SK-N-SH (cell line): ENCODE measurements at regions not wholly inside any gene's neighbourhood (a gene's known extent, or its start where the extent isn't known, plus 50 kb on each side); places are given as distances from the start of the nearest gene placed in this dataset.

Experiments used
- CTCF ChIA-PET: fragments of 300-600, 350-600 bp; formaldehyde crosslinking; extraction: SDS; loops from one replicate; lab custom pipeline; 2021; lab: Yijun Ruan, JAX
- POLR2A ChIA-PET: fragments of 350-600 bp; sonication (Branson Sonifier 250); formaldehyde crosslinking; extraction: SDS; loops from one replicate; lab custom pipeline; 2020; ENCODE audit warnings: antibody characterized with exemption, inconsistent platforms; lab: Yijun Ruan, JAX
- DNase-seq: peaks from one replicate; pipeline ENCODE4 v3.0.0; 2012
- H2AFZ ChIP-seq: fragments of 200-600 bp; sonication (generic); 2 replicates; pipeline ENCODE4 v1.8.1; 2016; ENCODE audit warnings: antibody characterized with exemption, mild to moderate bottlenecking, low read depth
- H3F3A ChIP-seq: fragments of 200-600 bp; sonication (generic); replicated peaks from 2 replicates; pipeline ENCODE3; 2016; ENCODE audit warnings: antibody characterized with exemption, mild to moderate bottlenecking; ENCODE audit not compliant: insufficient read depth
- H3K27ac ChIP-seq, 2 experiments: fragments of 200-500 bp in 1 of 2; fragments of 200-600 bp in 1 of 2; sonication (Bioruptor generic) in 1 of 2; sonication (generic), shearing (Covaris generic) in 1 of 2; 2 replicates each; pipeline versions ENCODE4 v1.5.1 to v1.6.1; 2014 to 2016; ENCODE audit warnings: low read depth in 2 of 2, inconsistent platforms in 1 of 2, low read length in 1 of 2, mild to moderate bottlenecking in 1 of 2, mixed read lengths in 1 of 2
- H3K27me3 ChIP-seq: fragments of 200-600 bp; sonication (generic), shearing (Covaris generic); 2 replicates; pipeline ENCODE4 v1.6.1; 2016; ENCODE audit warnings: mixed run types; ENCODE audit not compliant: insufficient read depth
- H3K36me3 ChIP-seq, 2 experiments: fragments of 200-500 bp in 1 of 2; fragments of 200-600 bp in 1 of 2; sonication (Bioruptor generic) in 1 of 2; sonication (generic) in 1 of 2; replicated peaks in 1 of 2; 2 replicates each; pipeline versions ENCODE3 to v1.5.1; 2014 to 2016; ENCODE audit warnings: low read length in 1 of 2, mild to moderate bottlenecking in 1 of 2; ENCODE audit not compliant: insufficient read depth in 2 of 2, control insufficient read depth in 1 of 2
- H3K4me1 ChIP-seq, 2 experiments: fragments of 200-500 bp in 1 of 2; fragments of 200-600 bp in 1 of 2; sonication (Bioruptor generic) in 1 of 2; sonication (generic), shearing (Covaris generic) in 1 of 2; 2 replicates each; pipeline versions ENCODE4 v1.5.1 to v1.6.1; 2014 to 2016; ENCODE audit warnings: low read depth in 1 of 2, low read length in 1 of 2, mixed run types in 1 of 2; ENCODE audit not compliant: insufficient read depth in 2 of 2, control insufficient read depth in 1 of 2
- H3K4me2 ChIP-seq: fragments of 200-600 bp; sonication (generic), shearing (Covaris generic); 2 replicates; pipeline ENCODE4 v1.6.1; 2017; ENCODE audit warnings: mixed run types
- H3K4me3 ChIP-seq, 2 experiments: fragments of 200-500 bp in 1 of 2; fragments of 200-600 bp in 1 of 2; sonication (Bioruptor generic) in 1 of 2; sonication (generic), shearing (Covaris generic) in 1 of 2; 2 replicates each; pipeline versions ENCODE4 v1.5.1 to v1.8.1; 2014 to 2016; ENCODE audit warnings: low read depth in 2 of 2, inconsistent platforms in 1 of 2, low read length in 1 of 2, mild to moderate bottlenecking in 1 of 2, mixed read lengths in 1 of 2, moderate library complexity in 1 of 2
- H3K79me2 ChIP-seq: fragments of 200-600 bp; sonication (generic); 2 replicates; pipeline ENCODE4 v1.8.1; 2017; ENCODE audit warnings: mild to moderate bottlenecking; ENCODE audit not compliant: insufficient read depth
- H3K9ac ChIP-seq: fragments of 200-600 bp; sonication (generic); 2 replicates; pipeline ENCODE4 v1.6.1; 2017; ENCODE audit warnings: mixed run types
- H3K9me2 ChIP-seq: fragments of 200-600 bp; sonication (generic); 2 replicates; pipeline ENCODE4 v1.6.1; 2017; ENCODE audit warnings: mixed run types
- H3K9me3 ChIP-seq: fragments of 200-600 bp; sonication (generic); 2 replicates; pipeline ENCODE4 v1.6.1; 2017; ENCODE audit warnings: mixed run types, mild to moderate bottlenecking, moderate library complexity
- H4K20me1 ChIP-seq: fragments of 200-600 bp; sonication (generic); 2 replicates; pipeline ENCODE4 v1.6.1; 2017; ENCODE audit warnings: mild to moderate bottlenecking, mixed run types; ENCODE audit not compliant: insufficient read depth
- CHD2 ChIP-seq: fragments of 150-350 bp; IDR thresholded peaks from 2 replicates; pipeline ENCODE4 v1.6.1; 2018; ENCODE audit warnings: low read length; ENCODE audit not compliant: partially characterized antibody
- EZH2phosphoT487 ChIP-seq: fragments of 200-600 bp; sonication (generic); IDR thresholded peaks from 2 replicates; pipeline ENCODE4 v1.6.1; 2017; ENCODE audit warnings: low read depth, mixed run types, mild to moderate bottlenecking, antibody characterized with exemption, moderate library complexity, borderline replicate concordance
- FOXJ3 ChIP-seq: sonication (generic); formaldehyde crosslinking; IDR thresholded peaks from 2 replicates; pipeline ENCODE4 v1.5.1; 2020; ENCODE audit warnings: mild to moderate bottlenecking, missing genetic modification reagents
- FOXM1 ChIP-seq: IDR thresholded peaks from 2 replicates; pipeline ENCODE4 v1.4.0; 2012; ENCODE audit warnings: low read depth, mild to moderate bottlenecking
- GABPA ChIP-seq: IDR thresholded peaks from 2 replicates; pipeline ENCODE4 v1.4.0; 2012; ENCODE audit warnings: low read depth, mild to moderate bottlenecking
- GATA2 ChIP-seq: sonication (generic); formaldehyde crosslinking; IDR thresholded peaks from 2 replicates; pipeline ENCODE4 v1.5.0; 2020; ENCODE audit warnings: mild to moderate bottlenecking, missing genetic modification reagents
- MXI1 ChIP-seq: IDR thresholded peaks from 2 replicates; pipeline ENCODE4 v1.6.1; 2012; ENCODE audit warnings: mild to moderate bottlenecking, low read depth, low read length, improper control_type of control experiment
- NFIC ChIP-seq: IDR thresholded peaks from 2 replicates; pipeline ENCODE4 v1.4.0; 2012; ENCODE audit warnings: borderline replicate concordance
- RAD21 ChIP-seq: IDR thresholded peaks from 2 replicates; pipeline ENCODE4 v1.6.1; 2012; ENCODE audit warnings: mild to moderate bottlenecking, low read length
- RCOR1 ChIP-seq: fragments of 150-350 bp; IDR thresholded peaks from 2 replicates; pipeline ENCODE4 v1.6.1; 2017; ENCODE audit warnings: antibody characterized with exemption, low read length
- RFX5 ChIP-seq: IDR thresholded peaks from 2 replicates; pipeline ENCODE4 v1.6.1; 2012; ENCODE audit warnings: mild to moderate bottlenecking, improper control_type of control experiment, low read length
- SIN3A ChIP-seq: IDR thresholded peaks from 2 replicates; pipeline ENCODE4 v1.6.1; 2012; ENCODE audit warnings: low read depth, mild to moderate bottlenecking, low read length, moderate library complexity, borderline replicate concordance
- SMC3 ChIP-seq: IDR thresholded peaks from 2 replicates; pipeline ENCODE4 v1.6.1; 2012; ENCODE audit warnings: low read depth, low read length, improper control_type of control experiment
- TAF1 ChIP-seq: IDR thresholded peaks from 2 replicates; pipeline ENCODE4 v1.6.1; 2012; ENCODE audit warnings: low read depth, mild to moderate bottlenecking, low read length, moderate library complexity, borderline replicate concordance
- TCF12 ChIP-seq: IDR thresholded peaks from 2 replicates; pipeline ENCODE4 v1.4.0; 2012
- TEAD4 ChIP-seq: IDR thresholded peaks from 2 replicates; pipeline ENCODE4 v1.4.0; 2012; ENCODE audit warnings: mild to moderate bottlenecking, borderline replicate concordance; ENCODE audit not compliant: insufficient read depth
- YY1 ChIP-seq: IDR thresholded peaks from 2 replicates; pipeline ENCODE4 v1.4.0; 2012; ENCODE audit warnings: low read depth, mild to moderate bottlenecking
- WGBS: methylation state at CpG from one replicate; pipeline ENCODE4 v1.1.6; 2017; ENCODE audit warnings: low lambda C conversion rate; 5-methylcytosine and 5-hydroxymethylcytosine counted together
- TF ChIP-seq, protein P1 (sequence below): fragments of 150-350 bp; IDR thresholded peaks from 2 replicates; pipeline ENCODE4 v1.6.1; 2017; ENCODE audit warnings: antibody characterized with exemption, low read length, low read depth, borderline replicate concordance
- TF ChIP-seq, protein P2 (sequence below): fragments of 150-350 bp; IDR thresholded peaks from 2 replicates; pipeline ENCODE4 v1.6.1; 2016; ENCODE audit warnings: mild to moderate bottlenecking, low read depth, low read length
- TF ChIP-seq, protein P3 (sequence below): IDR thresholded peaks from 2 replicates; pipeline ENCODE4 v1.4.0; 2012; ENCODE audit warnings: low read depth, borderline replicate concordance
- TF ChIP-seq, protein P4 (sequence below): IDR thresholded peaks from 2 replicates; pipeline ENCODE4; 2012

DNA sequence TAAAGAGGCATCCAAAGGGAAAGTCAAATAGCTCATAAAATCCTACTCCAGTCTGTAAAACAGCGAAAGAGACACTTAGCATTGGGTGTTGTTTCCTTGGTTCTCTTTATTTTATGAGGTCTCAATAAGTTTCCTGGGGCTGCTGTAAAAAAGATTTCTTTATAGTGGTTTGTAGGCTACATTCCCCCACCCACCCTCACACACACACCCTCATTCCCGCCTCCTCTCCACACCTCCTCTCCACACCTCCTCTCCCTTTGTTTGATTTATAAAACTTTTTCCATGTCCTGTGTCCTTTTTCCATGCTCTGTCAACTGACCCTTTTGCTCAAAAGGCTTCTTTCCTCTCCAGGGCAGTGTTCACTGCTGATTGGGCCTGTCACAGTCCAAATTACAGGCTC is 178.9 kb upstream of the SOX9 start:
- Histone ChIP-seq H3K9me2 (no peaks in the 10 kb centered on the region), H3K4me3 (no peak overlapping the region), H3F3A (no peaks in the 10 kb centered on the region), H2AFZ (no peak overlapping the region), H3K9me3 (no peaks in the 10 kb centered on the region), H3K27ac (no peak overlapping the region), H3K79me2 (no peaks in the 10 kb centered on the region), H3K9ac (no peak overlapping the region), H4K20me1 (no peaks in the 10 kb centered on the region), H3K36me3 (no peaks in the 10 kb centered on the region), H3K27me3 (no peaks in the 10 kb centered on the region), H3K4me2 (no peak overlapping the region), H3K4me1 (no peaks in the 10 kb centered on the region)
- DNase-seq = no peak
- 92% methylated on average over 2 of the region's 2 CpGs for WGBS
- TF ChIP-seq, protein P1, sequence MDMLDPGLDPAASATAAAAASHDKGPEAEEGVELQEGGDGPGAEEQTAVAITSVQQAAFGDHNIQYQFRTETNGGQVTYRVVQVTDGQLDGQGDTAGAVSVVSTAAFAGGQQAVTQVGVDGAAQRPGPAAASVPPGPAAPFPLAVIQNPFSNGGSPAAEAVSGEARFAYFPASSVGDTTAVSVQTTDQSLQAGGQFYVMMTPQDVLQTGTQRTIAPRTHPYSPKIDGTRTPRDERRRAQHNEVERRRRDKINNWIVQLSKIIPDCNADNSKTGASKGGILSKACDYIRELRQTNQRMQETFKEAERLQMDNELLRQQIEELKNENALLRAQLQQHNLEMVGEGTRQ = no peak
- TF ChIP-seq, protein P2, sequence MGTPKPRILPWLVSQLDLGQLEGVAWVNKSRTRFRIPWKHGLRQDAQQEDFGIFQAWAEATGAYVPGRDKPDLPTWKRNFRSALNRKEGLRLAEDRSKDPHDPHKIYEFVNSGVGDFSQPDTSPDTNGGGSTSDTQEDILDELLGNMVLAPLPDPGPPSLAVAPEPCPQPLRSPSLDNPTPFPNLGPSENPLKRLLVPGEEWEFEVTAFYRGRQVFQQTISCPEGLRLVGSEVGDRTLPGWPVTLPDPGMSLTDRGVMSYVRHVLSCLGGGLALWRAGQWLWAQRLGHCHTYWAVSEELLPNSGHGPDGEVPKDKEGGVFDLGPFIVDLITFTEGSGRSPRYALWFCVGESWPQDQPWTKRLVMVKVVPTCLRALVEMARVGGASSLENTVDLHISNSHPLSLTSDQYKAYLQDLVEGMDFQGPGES = no peak
- TF ChIP-seq, protein P3, sequence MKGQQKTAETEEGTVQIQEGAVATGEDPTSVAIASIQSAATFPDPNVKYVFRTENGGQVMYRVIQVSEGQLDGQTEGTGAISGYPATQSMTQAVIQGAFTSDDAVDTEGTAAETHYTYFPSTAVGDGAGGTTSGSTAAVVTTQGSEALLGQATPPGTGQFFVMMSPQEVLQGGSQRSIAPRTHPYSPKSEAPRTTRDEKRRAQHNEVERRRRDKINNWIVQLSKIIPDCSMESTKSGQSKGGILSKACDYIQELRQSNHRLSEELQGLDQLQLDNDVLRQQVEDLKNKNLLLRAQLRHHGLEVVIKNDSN = no peak
- TF ChIP-seq EZH2phosphoT487 = no peak
- TF ChIP-seq GATA2 = no peak
- no peak for TF ChIP-seq CHD2
- no peak for TF ChIP-seq TEAD4
- TF ChIP-seq MXI1 = no peak
- TF ChIP-seq RAD21 = no peak
- no peak for TF ChIP-seq NFIC
- no peak for TF ChIP-seq SMC3
- TF ChIP-seq FOXJ3 = no peak
- no peak for TF ChIP-seq TAF1
- TF ChIP-seq RCOR1 = no peak
- TF ChIP-seq TCF12 = no peak
- TF ChIP-seq SIN3A = no peak
- CTCF ChIA-PET = interaction anchor here (0.7 to 1.2 kb wide), 2 partner anchors 39 to 68 kb away, joined by 3 read pairs; no protein-coding TSS in a partner anchor
- POLR2A ChIA-PET = no interaction called here

DNA sequence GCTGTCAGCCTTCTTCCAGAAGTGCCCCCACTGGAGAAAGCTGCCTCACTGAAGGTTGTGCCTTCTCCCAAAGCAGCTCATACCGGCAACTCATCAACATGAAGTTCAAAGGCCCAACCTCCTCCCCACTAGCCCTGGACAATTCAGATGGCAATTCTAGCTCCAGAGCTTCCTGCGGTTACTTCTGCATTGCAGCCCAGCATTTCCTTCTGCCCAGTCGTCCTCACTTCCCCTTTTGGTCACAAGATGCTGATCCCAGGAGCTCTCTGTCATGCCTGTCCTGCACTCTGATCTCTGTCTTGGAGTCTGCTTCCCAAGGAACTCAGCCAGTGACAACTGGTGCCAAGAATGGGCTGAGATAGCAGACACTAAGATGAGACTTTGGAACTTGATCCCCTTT is 178.2 kb upstream of the SOX9 start:
- H3K4me2 ChIP-seq = no peak overlapping the region
- H3F3A ChIP-seq = no peaks in the 10 kb centered on the region
- ChIA-PET POLR2A (no interaction called here), CTCF (interaction anchor here (1.2 kb wide), 1 partner anchor 38 kb away, joined by 3 read pairs; no protein-coding TSS in a partner anchor)
- H3K36me3 ChIP-seq = no peaks in the 10 kb centered on the region
- no peak overlapping the region for H3K27ac ChIP-seq
- DNase-seq = no peak
- H3K9ac ChIP-seq = no peak overlapping the region
- H3K4me3 ChIP-seq = no peak overlapping the region
- H3K79me2 ChIP-seq = no peaks in the 10 kb centered on the region
- WGBS = 45% methylated on average over 3 of the region's 3 CpGs
- H3K27me3 ChIP-seq = no peaks in the 10 kb centered on the region
- TF ChIP-seq YY1 (no peak), TAF1 (no peak), GABPA (no peak), TEAD4 (no peak), GATA2 (no peak), SIN3A (no peak), RFX5 (no peak), FOXM1 (no peak), TCF12 (no peak), FOXJ3 (no peak)
- TF ChIP-seq, protein P4, sequence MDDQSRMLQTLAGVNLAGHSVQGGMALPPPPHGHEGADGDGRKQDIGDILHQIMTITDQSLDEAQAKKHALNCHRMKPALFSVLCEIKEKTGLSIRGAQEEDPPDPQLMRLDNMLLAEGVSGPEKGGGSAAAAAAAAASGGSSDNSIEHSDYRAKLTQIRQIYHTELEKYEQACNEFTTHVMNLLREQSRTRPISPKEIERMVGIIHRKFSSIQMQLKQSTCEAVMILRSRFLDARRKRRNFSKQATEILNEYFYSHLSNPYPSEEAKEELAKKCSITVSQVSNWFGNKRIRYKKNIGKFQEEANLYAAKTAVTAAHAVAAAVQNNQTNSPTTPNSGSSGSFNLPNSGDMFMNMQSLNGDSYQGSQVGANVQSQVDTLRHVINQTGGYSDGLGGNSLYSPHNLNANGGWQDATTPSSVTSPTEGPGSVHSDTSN = no peak
- TF ChIP-seq, protein P2 = no peak
- no peaks in the 10 kb centered on the region for H4K20me1 ChIP-seq
- no peak overlapping the region for H2AFZ ChIP-seq
- H3K9me3 ChIP-seq = no peaks in the 10 kb centered on the region
- no peaks in the 10 kb centered on the region for H3K9me2 ChIP-seq
- H3K4me1 ChIP-seq = no peaks in the 10 kb centered on the region
